Choroid plexus epithelial cell (primary cell): ENCODE measurements at regions not wholly inside any gene's neighbourhood (a gene's known extent, or its start where the extent isn't known, plus 50 kb on each side); places are given as distances from the start of the nearest gene placed in this dataset.
"Not testable (repeated sequence)": the region's sequence is repeated elsewhere in the genome, so short reads cannot be mapped to it uniquely, and the experiment has no call there.

Experiments used
- DNase-seq: peaks from one replicate; pipeline ENCODE4 v3.0.0-alpha.2; 2010; ENCODE audit warnings: low read depth
- H3K4me3 ChIP-seq: 2 replicates; pipeline ENCODE4 v1.5.1; 2011; ENCODE audit warnings: low read depth, mild to moderate bottlenecking, control low read depth, low read length, moderate library complexity
- CTCF ChIP-seq: conservative IDR thresholded peaks from 2 replicates; pipeline ENCODE4 v1.5.1; 2011; ENCODE audit warnings: low read depth, mild to moderate bottlenecking, control low read depth, inconsistent platforms, low read length, moderate library complexity

GRCh38 chr7:73945022-73945421, 83.0 kb upstream of the ELN start:
- H3K4me3 ChIP-seq: no peak overlapping the region
- no peak for TF ChIP-seq CTCF

GRCh38 chr7:73948287-73948686, 79.7 kb upstream of the ELN start:
- no peak for TF ChIP-seq CTCF
- H3K4me3 ChIP-seq: no peak overlapping the region
- no peak for DNase-seq

More at GRCh38 chr7:73945022-73945421, 83.0 kb upstream of the ELN start:
- no peak for DNase-seq

- TF ChIP-seq CTCF: no peak
- no peak overlapping the region for H3K4me3 ChIP-seq
- no peak for DNase-seq
These were observed 75.7 kb upstream of the ELN start for GRCh38 chr7:73952266-73952665.

GRCh38 chr7:73954181-73954580, 73.8 kb upstream of the ELN start:
- TF ChIP-seq CTCF: no peak
- DNase-seq: no peak
- H3K4me3 ChIP-seq: no peak overlapping the region

- H3K4me3 ChIP-seq: no peak overlapping the region
- no peak for TF ChIP-seq CTCF
- DNase-seq: no peak
These were observed 73.1 kb upstream of the ELN start for GRCh38 chr7:73954861-73955260.

- TF ChIP-seq CTCF: no peak
- no peak for DNase-seq
- no peak overlapping the region for H3K4me3 ChIP-seq
These were observed 67.4 kb upstream of the ELN start for GRCh38 chr7:73960548-73960947.

- not testable (repeated sequence) for DNase-seq, H3K4me3 ChIP-seq
These were observed 66.0 kb upstream of the ELN start for GRCh38 chr7:73961991-73962390.
